ENCODE measurements at regions not wholly inside any gene's neighbourhood (a gene's known extent, or its start where the extent isn't known, plus 50 kb on each side); places are given as distances from the start of the nearest gene placed in this dataset.

DNA sequence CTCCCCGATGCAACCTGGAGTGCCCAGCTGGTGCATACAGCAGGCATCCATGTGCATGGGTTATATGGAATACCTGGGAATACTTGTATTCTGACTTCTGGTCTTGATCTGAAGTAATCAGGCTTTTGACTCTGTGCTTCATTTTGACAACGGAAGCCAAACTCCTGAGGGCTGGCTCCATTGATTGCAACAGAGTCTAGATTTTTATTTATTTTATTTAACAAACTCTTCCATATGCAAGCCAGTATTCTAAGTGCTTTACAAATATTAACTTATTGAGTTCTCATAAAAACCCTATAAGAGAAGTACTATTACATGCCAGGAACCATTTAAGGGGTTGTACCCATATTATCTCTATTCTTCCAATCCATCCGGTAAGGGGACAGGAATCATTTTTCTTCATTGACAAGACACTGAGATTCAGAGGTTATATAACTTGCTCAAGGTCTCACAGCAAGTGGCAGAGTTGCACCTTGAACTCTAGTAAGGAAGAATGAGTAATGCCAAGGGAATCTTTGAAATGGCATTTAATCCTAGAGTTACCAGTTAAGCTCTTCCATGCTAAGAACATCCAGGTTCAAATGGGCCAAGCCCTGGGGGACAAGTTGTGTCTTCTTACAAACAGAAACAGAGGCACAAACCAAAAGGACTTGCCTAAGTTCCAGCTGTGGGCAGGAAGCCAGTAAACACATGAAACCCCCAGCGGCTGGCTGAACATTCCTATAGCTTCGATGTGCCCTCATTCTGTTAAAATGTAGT is 241.0 kb downstream of the WDR11 start:
- Mint-ChIP-seq H3K27me3 (ENCODE audit: insufficient read depth) (no peaks in the 10 kb centered on the region), H3K27ac (no peak overlapping the region), H3K4me1 (peaks cover 9% of the 10 kb centered on the region), H3K36me3 (ENCODE audit: low read depth) (no peaks in the 10 kb centered on the region), H3K4me3 (no peak overlapping the region), H3K9me3 (peaks cover 2% of the 10 kb centered on the region)
- Histone ChIP-seq H3K36me3 (ENCODE audit: control insufficient read depth, insufficient read depth, low read length) (no peaks in the 10 kb centered on the region), H3K27ac (ENCODE audit: low read depth, low read length) (no peak overlapping the region), H3K4me3 (ENCODE audit: low read length) (no peak overlapping the region), H3K9ac (ENCODE audit: extremely low read depth, low read length, poor library complexity, severe bottlenecking) (no peak overlapping the region), H3K27me3 (ENCODE audit: control insufficient read depth, insufficient read depth, low read length, poor library complexity, severe bottlenecking) (no peaks in the 10 kb centered on the region), H3K4me1 (ENCODE audit: control insufficient read depth, insufficient read depth, low read length) (peaks cover 6% of the 10 kb centered on the region), H3K9me3 (ENCODE audit: control insufficient read depth, low read length) (peaks cover 9% of the 10 kb centered on the region)
- no peak for DNase-seq
- 91 to 94% methylated on average over 3 to 5 of the region's 5 CpGs for WGBS, 2 experiments (ENCODE audit: insufficient coverage in 1 of 2, insufficient read length in 1 of 2)
- TF ChIP-seq, protein P1, sequence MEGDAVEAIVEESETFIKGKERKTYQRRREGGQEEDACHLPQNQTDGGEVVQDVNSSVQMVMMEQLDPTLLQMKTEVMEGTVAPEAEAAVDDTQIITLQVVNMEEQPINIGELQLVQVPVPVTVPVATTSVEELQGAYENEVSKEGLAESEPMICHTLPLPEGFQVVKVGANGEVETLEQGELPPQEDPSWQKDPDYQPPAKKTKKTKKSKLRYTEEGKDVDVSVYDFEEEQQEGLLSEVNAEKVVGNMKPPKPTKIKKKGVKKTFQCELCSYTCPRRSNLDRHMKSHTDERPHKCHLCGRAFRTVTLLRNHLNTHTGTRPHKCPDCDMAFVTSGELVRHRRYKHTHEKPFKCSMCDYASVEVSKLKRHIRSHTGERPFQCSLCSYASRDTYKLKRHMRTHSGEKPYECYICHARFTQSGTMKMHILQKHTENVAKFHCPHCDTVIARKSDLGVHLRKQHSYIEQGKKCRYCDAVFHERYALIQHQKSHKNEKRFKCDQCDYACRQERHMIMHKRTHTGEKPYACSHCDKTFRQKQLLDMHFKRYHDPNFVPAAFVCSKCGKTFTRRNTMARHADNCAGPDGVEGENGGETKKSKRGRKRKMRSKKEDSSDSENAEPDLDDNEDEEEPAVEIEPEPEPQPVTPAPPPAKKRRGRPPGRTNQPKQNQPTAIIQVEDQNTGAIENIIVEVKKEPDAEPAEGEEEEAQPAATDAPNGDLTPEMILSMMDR (conservative IDR thresholded peaks at IDR 0.05) = no peak

DNA sequence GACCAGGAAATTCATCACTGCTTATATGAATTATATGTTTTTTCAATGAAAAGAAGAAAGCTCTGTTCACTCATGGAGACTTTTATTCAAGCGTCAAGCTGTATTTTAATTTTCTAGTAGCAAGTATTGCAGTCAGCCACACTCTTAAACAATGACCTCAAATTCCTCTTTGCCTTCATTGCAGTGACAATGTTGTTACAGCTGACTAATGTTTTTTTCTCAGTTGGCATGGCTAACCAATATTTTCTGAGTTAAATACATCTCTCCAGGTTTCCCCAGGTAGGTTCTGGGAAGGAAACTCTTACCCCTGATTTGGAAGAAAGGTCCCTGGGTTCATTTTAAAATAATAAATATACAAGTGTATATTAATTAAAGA is 241.5 kb downstream of the WDR11 start:
- Histone ChIP-seq H3K4me3 (ENCODE audit: low read length) (no peak overlapping the region), H3K9me3 (ENCODE audit: control insufficient read depth, low read length) (peaks cover 9% of the 10 kb centered on the region), H3K9ac (ENCODE audit: extremely low read depth, low read length, poor library complexity, severe bottlenecking) (no peak overlapping the region), H3K27me3 (ENCODE audit: control insufficient read depth, insufficient read depth, low read length, poor library complexity, severe bottlenecking) (no peaks in the 10 kb centered on the region), H3K27ac (ENCODE audit: low read depth, low read length) (no peak overlapping the region), H3K36me3 (ENCODE audit: control insufficient read depth, insufficient read depth, low read length) (no peaks in the 10 kb centered on the region), H3K4me1 (ENCODE audit: control insufficient read depth, insufficient read depth, low read length) (peaks cover 10% of the 10 kb centered on the region)
- Mint-ChIP-seq H3K4me3 (no peak overlapping the region), H3K27ac (no peak overlapping the region), H3K27me3 (ENCODE audit: insufficient read depth) (no peaks in the 10 kb centered on the region), H3K9me3 (peaks cover 2% of the 10 kb centered on the region), H3K4me1 (peaks cover 12% of the 10 kb centered on the region), H3K36me3 (ENCODE audit: low read depth) (no peaks in the 10 kb centered on the region)
- DNase-seq = no peak
- TF ChIP-seq, protein P1 (conservative IDR thresholded peaks at IDR 0.05) = no peak
- WGBS, 2 experiments (ENCODE audit: insufficient coverage in 1 of 2, insufficient read length in 1 of 2) = 89 to 100% methylated on average over 1 of the region's 1 CpG

DNA sequence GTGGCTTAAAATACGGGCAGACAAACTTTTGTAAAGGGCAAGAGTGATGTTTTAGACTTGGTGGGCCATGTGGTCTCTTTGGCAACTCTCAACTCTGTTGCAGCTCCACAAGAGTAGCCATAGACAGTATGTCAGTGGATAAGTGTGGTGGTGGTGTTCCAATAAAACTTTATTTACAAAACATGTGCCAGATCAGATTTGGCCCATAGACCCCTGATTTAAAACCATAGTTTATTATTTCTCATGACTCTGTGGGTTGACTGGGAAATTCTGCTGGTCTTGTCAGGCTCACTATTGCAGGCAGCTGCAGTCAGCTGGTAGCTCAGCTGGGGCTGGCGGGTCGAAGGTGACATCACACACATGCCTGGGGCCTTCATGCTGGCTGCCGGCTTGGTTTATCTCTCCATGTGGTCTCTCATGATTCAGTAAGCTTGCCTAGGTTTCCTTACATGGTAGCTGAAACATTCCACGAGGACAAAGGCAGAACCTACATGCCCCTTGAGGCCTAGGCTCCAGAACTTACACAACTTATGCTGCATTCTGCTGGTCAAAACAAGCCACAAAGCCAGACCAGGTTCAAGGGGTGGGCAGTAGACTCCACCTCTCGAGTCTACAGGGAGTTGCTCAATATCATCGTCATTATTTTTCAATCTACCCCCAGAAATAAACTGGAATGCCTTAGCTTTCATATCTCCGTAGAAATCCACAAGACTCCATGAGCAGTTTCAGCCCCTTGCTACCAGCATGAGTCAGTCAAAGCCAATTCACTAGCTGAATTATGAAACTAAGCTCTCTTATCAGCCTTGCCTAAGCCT is 245.7 kb downstream of the WDR11 start:
- peaks cover 34% of the 10 kb centered on the region for H3K4me1 Mint-ChIP-seq
- TF ChIP-seq, protein P1 (conservative IDR thresholded peaks at IDR 0.05) = no peak
- peak; percentile 61 for DNase-seq
- Histone ChIP-seq H3K4me3 (ENCODE audit: low read length) (no peak overlapping the region), H3K27me3 (ENCODE audit: control insufficient read depth, insufficient read depth, low read length, poor library complexity, severe bottlenecking) (no peaks in the 10 kb centered on the region), H3K4me1 (ENCODE audit: control insufficient read depth, insufficient read depth, low read length) (peaks cover 26% of the 10 kb centered on the region), H3K27ac (ENCODE audit: low read depth, low read length) (peak overlapping the region; percentile 67), H3K36me3 (ENCODE audit: control insufficient read depth, insufficient read depth, low read length) (no peaks in the 10 kb centered on the region), H3K9me3 (ENCODE audit: control insufficient read depth, low read length) (no peaks in the 10 kb centered on the region), H3K9ac (ENCODE audit: extremely low read depth, low read length, poor library complexity, severe bottlenecking) (peak overlapping the region; percentile 40)
- 60 to 82% methylated on average over 7 to 8 of the region's 8 CpGs for WGBS, 2 experiments (ENCODE audit: insufficient coverage in 1 of 2, insufficient read length in 1 of 2)
- H3K27ac Mint-ChIP-seq = peak overlapping the region; percentile 78
- peaks cover 4% of the 10 kb centered on the region for H3K9me3 Mint-ChIP-seq
- no peak overlapping the region for H3K4me3 Mint-ChIP-seq
- no peaks in the 10 kb centered on the region for H3K36me3 Mint-ChIP-seq (ENCODE audit: low read depth)
- no peaks in the 10 kb centered on the region for H3K27me3 Mint-ChIP-seq (ENCODE audit: insufficient read depth)
